IPS DF 4.7 (cell line): ENCODE measurements at regions not wholly inside any gene's neighbourhood (a gene's known extent, or its start where the extent isn't known, plus 50 kb on each side); places are given as distances from the start of the nearest gene placed in this dataset.
"Not testable (repeated sequence)": the region's sequence is repeated elsewhere in the genome, so short reads cannot be mapped to it uniquely, and the experiment has no call there.

Experiments used
- DNase-seq: peaks from one replicate; pipeline ENCODE4 v3.0.0-alpha.2; 2013; ENCODE audit warnings: low spot score; ENCODE audit errors: extremely low read depth

DNA sequence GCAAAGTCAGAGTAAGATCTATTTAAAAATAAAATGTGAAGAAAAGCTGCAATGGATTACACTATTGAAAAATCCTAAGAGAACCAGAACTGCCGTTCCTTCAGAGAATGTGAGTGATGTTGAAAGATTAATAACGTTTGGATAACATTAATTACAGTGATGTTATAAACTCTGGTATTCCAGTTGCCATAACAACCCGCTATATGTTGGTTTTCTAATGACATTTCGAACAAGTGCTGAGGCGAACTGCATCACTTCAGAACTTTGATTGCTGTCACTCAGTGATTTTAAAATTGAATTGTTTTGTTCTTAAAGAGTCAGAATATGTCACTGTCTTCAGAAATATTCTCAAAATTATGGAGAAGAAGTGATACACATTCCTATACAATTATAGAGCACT lies 89.4 kb upstream of the KIF2A start:
- not testable (repeated sequence) for DNase-seq

GRCh38 chr5:62217095-62217494 lies 88.9 kb upstream of the KIF2A start:
- DNase-seq: not testable (repeated sequence)

DNA sequence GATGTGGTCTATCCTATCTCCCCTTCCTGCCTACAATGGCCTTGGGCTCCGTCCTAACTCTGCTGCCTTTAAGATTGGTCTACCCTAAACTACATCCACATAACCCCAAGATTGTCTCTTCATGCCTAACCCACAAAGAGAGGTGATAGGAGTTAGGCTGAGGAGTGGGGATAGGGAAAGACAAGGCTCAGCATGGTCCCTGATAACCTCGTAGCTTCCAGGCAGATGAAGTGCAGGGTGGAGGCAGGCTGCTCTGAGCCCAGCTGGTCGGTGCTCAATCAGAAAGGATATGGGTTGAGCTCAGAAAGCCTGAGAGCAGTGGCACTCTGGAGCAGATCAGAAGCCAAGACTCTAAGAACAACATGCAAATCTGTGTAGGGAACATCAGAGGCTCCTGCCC lies 87.1 kb upstream of the KIF2A start:
- not testable (repeated sequence) for DNase-seq

DNA sequence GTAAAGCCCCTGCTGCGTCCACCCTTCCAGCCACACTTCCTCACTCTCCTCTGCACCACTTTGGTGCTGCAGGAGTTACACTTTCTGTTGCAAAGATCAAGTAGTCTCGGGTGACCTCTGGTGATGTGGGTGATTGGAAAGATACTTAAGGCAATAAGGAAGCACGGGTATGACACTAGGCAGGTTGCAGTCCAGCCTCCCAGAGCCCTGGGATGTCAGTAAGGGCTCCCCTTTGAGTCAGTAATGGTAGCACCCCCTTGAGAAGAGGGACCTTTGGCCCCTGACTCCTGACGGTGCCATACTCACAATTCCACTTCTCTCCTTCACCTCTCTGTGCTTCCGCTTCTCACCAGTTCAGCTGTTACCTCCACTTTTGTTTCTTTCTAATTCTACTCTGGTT lies 84.1 kb upstream of the KIF2A start:
- DNase-seq: not testable (repeated sequence)

DNA sequence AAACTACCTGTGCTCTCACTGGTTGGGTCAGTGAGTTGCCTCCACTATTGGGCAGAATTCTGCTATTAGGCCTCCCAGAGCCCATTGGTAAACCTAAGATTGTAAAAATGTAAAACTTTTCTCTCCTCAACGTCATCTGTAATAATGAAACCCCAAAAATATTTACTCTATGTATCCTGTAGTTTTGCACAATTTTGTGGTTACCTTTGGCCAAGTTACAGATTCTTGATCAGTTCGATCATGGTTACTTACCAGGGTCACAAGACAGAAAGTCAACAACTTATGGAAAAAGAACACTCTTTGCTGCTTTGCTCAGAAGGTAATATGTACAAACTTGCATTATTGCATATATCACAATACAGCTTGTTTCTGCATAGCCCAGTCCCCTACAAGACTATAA lies 83.7 kb upstream of the KIF2A start:
- not testable (repeated sequence) for DNase-seq

GRCh38 chr5:62223312-62223670 lies 82.7 kb upstream of the KIF2A start:
- DNase-seq: not testable (repeated sequence)

DNA sequence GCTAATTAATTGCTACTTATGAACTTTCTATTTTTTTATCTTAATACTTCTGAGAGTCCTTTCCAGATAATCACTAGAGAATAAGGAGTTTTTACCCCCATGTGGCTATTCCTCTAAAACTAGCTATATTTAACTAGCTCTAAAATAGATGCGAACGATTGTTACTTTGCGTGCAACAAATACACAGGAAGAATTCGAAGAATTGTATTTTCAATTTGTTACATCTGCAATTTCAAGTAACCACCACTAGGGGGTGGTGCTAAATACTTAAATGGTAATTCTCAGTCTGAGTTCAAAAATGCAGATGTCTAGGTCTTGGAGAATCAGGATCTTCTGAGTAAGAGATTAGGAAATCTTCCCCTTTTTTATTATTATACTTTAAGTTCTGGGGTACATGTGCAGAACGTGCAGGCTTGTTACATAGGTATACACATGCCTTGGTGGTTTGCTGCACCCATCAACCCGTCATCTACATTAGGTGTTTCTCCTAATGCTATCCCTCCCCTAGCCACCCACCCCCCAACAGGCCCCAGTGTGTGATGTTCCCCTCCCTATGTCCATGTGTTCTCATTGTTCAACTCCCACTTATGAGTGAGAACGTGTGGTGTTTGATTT lies 80.9 kb upstream of the KIF2A start:
- not testable (repeated sequence) for DNase-seq

DNA sequence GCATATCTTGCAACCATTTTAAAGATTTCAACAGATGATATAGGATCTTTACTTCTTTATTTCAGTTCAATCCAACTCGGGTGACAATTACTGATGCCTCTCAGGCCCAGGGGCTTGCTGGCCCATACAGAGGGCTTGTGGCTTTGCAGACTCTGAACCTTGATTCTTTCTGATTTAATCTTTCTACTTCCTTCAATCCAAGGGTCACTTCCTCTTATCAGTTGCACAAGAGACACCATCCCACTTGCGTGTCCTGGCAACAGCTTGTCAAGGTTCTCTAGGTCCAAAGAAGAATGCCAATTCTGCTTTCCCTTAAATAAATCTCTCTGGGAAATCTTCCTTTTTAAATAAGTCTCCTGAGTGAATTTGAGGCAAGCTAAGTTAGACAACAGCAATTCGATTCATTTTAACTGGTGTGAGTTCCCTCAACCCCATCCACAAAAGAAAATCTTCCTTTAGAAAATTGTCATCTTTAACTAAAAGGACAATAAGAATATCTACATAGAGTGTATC lies 75.1 kb upstream of the KIF2A start:
- not testable (repeated sequence) for DNase-seq

DNA sequence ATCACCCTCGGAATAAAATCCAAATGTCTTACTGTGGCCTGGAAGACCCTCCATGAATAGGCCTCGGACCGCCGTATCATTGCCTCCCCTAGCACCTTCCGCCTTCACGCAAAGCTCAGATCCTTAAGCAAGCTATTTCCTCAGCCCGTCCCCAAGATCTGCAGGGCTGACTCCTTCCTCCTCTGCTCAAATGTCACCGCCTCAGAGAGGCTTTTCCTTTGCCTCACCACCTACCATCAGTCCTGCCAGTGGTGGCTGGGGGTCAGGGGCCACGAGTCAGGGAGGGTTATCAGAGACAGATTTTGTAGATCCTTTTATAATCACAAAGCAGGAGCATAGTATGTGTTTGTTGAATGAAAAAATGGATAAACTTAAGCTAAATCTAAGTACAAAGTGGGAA lies 74.4 kb upstream of the KIF2A start:
- DNase-seq: no peak

DNA sequence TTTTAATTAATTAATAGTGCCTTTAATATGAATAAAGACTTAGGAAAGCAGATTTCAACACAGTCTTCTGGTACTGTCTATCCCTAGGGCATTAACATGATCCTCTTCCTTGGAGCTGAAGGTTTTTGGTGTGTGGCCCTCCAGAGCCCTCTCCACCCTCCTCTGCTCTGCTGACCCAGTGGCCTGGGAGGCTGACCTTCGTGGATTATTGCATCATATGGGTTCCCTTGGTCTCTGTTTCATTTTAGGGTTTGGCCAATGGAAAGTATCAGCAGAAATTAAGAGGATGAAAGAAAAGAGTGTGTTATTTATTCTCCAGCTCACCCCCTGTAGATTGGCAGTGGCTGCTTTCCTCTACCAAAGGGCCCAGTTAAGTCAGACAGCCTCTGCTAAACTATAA lies 73.8 kb upstream of the KIF2A start:
- DNase-seq: not testable (repeated sequence)

GRCh38 chr5:62233083-62234046 lies 72.6 kb upstream of the KIF2A start:
- not testable (repeated sequence) for DNase-seq

DNA sequence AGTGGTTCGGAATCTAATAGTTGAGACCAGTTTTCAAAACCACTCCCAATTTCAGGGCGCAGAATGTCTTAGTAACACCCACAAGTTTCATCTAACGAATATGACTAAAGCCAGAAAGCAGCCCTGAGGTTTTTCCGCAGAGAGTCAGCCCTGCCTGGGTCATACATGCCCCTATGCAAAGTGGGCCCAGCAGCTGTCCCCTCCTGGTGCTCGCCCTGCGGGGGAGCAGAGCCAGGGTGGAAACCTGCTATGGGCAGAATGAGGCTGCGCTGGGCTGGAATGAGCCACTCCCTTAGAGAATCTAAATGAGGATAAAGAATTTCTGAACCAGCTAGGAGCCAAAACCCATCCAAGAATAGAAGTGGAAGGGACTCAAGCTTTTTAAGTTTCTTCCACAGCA lies 69.4 kb upstream of the KIF2A start:
- not testable (repeated sequence) for DNase-seq

GRCh38 chr5:62237944-62238343 lies 68.1 kb upstream of the KIF2A start:
- DNase-seq: not testable (repeated sequence)

- not testable (repeated sequence) for DNase-seq
These were observed 67.4 kb upstream of the KIF2A start for GRCh38 chr5:62238584-62238983.

DNA sequence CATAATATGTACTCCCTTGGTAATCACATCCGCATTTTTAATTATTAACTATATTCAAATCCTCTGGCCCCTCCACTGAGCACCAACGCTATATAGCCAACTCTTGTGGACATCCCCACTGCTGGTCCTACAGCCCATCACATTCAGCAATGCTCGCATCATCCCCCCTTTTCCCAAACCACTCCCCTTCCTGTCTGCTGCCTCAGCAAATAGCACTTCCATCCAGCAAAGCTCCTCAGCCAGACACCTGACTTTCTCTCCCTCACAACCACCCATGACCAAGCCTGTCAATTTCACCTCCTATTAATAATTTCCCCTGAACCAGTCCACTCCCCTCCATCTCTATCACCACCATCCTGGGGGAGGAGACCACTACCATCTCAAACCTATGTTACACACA lies 65.5 kb upstream of the KIF2A start:
- not testable (repeated sequence) for DNase-seq

- DNase-seq: not testable (repeated sequence)
These were observed 64.0 kb upstream of the KIF2A start for GRCh38 chr5:62242000-62242399.

DNA sequence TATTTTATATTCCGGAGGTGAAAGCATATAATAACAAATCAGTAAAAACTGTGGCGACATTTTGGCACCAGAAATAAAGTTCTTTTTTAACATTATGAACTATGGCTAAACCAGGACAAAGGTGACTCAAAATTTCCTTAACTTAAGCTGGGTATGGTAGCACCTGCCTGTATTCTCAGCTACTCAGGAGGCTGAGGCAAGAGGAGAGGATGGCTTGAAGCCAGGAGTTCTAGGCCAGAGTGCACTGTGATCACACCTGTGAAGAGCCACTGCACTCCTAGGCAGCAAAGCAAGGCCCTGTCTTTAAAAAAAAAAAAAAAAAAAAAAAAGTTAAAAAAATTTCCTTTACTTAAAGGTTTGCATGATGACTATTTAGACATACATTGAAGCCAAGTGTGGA lies 63.0 kb upstream of the KIF2A start:
- not testable (repeated sequence) for DNase-seq

- DNase-seq: not testable (repeated sequence)
These were observed 57.8 kb upstream of the KIF2A start for GRCh38 chr5:62248192-62248591.

DNA sequence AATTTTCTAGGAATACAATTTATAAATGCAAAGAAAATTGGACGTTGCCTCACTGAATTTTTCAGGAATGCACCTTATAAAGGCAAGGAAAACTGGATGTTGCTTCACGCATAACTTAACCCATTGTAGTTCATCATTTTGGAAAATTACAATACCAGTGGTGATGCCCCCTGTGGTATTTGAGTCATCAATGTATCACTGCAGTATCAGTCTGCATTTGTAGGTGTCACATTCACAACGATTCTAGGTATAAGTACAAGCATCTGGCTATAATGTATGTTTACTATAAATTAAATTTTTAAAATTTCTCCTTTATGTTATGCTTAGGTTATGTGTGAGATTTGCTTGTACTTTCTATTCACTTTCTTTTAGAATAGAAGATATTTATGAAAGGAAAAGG lies 55.9 kb upstream of the KIF2A start:
- not testable (repeated sequence) for DNase-seq

DNA sequence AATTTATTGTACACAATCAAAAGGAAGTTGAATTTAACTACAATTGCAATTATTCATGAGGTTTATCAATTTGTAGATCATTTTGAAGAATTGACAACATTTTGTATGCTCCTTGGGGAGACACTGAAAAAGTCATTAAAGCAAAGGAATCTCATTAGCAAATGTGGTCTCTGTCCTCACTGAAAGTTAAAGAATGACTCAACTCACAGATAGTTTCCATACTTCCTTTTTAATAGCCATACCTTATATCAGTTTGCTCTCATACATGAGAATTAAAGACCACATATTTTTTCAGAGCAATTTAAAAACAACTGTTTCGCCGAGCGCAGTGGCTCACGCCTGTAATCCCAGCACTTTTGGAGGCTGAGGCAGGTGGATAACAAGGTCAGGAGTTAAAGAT lies 55.1 kb upstream of the KIF2A start:
- not testable (repeated sequence) for DNase-seq

DNA sequence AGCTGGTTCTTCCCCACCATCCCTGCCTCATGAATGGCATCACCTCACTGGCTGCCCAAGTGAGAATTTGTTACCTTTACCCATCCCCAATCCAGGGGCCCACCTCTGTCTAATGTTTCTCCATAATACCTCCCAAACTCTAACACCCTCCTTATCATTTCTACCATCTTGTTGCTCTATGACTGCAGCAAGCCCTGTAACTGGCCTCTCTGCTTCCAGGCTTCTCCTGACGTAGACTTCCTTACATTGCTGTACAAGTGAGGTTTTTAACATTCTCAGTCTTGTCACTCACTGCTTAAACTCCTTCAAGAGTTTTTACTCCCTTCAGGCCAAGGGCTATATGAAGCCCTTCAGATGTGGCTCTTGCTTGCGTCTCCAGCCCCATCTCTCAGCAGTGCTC lies 53.5 kb upstream of the KIF2A start:
- DNase-seq: not testable (repeated sequence)

GRCh38 chr5:62255551-62255950 lies 50.5 kb upstream of the KIF2A start:
- not testable (repeated sequence) for DNase-seq
